DOHH2 (cell line): ENCODE measurements at regions not wholly inside any gene's neighbourhood (a gene's known extent, or its start where the extent isn't known, plus 50 kb on each side); places are given as distances from the start of the nearest gene placed in this dataset.
A peak's percentile ranks its signal among the peaks of the same experiment; 100 is the strongest.

Experiments
- H3F3A ChIP-seq: fragments of 200-600 bp; sonication (generic), shearing (Covaris generic); 2 replicates; pipeline ENCODE4 v1.6.0; 2016; ENCODE audit warnings: antibody characterized with exemption, mild to moderate bottlenecking; ENCODE audit not compliant: control insufficient read depth, insufficient read depth
- H3K27ac ChIP-seq: fragments of 200-600 bp; sonication (generic); 2 replicates; pipeline ENCODE4 v1.5.1; 2014; ENCODE audit warnings: low read depth, mild to moderate bottlenecking, low read length, moderate library complexity
- H3K27me3 ChIP-seq: fragments of 200-600 bp; sonication (generic); 2 replicates; pipeline ENCODE4 v1.6.1; 2014; ENCODE audit warnings: mild to moderate bottlenecking, low read length, mixed read lengths; ENCODE audit not compliant: control insufficient read depth
- H3K36me3 ChIP-seq: fragments of 200-600 bp; sonication (generic); 2 replicates; pipeline ENCODE4 v1.6.1; 2014; ENCODE audit warnings: mild to moderate bottlenecking, low read length, moderate library complexity, mixed read lengths; ENCODE audit not compliant: control insufficient read depth
- H3K4me1 ChIP-seq: fragments of 200-600 bp; sonication (generic); 2 replicates; pipeline ENCODE4 v1.6.1; 2014; ENCODE audit warnings: mild to moderate bottlenecking, low read length, mixed read lengths; ENCODE audit not compliant: control insufficient read depth
- H3K4me2 ChIP-seq: fragments of 200-600 bp; sonication (generic); 2 replicates; pipeline ENCODE4 v1.6.0; 2014; ENCODE audit warnings: mild to moderate bottlenecking, low read length, moderate library complexity
- H3K4me3 ChIP-seq: fragments of 200-600 bp; sonication (generic); 2 replicates; pipeline ENCODE4 v1.5.1; 2014; ENCODE audit warnings: mild to moderate bottlenecking, low read length, mixed read lengths
- H3K79me2 ChIP-seq: fragments of 200-600 bp; sonication (generic); 2 replicates; pipeline ENCODE4 v1.6.1; 2014; ENCODE audit warnings: mild to moderate bottlenecking, low read length, mixed read lengths; ENCODE audit not compliant: control insufficient read depth
- H3K9me2 ChIP-seq: fragments of 200-600 bp; sonication (generic); replicated peaks from 2 replicates; pipeline ENCODE4 v1.6.1; 2014; ENCODE audit warnings: mild to moderate bottlenecking, low read length, mixed read lengths; ENCODE audit not compliant: control insufficient read depth
- H3K9me3 ChIP-seq: fragments of 200-600 bp; sonication (generic); 2 replicates; pipeline ENCODE4 v1.6.1; 2014; ENCODE audit warnings: antibody characterized with exemption, low read length, mixed read lengths; ENCODE audit not compliant: control insufficient read depth, insufficient read depth
- H4K20me1 ChIP-seq: fragments of 200-600 bp; sonication (generic); 2 replicates; pipeline ENCODE4 v1.6.0; 2014; ENCODE audit warnings: low read depth, mild to moderate bottlenecking, antibody characterized with exemption, low read length, moderate library complexity; ENCODE audit not compliant: control insufficient read depth, insufficient read depth
- CTCF ChIP-seq: fragments of 200-600 bp; sonication (generic); IDR thresholded peaks from one replicate; pipeline ENCODE4 v1.5.1; 2014; ENCODE audit warnings: antibody characterized with exemption, mild to moderate bottlenecking, low read depth, low read length; ENCODE audit not compliant: poor library complexity, severe bottlenecking
- EZH2phosphoT487 ChIP-seq: fragments of 200-600 bp; sonication (generic); IDR thresholded peaks from 2 replicates; pipeline ENCODE4 v1.6.1; 2017; ENCODE audit warnings: borderline replicate concordance, mild to moderate bottlenecking, antibody characterized with exemption, low read length, moderate library complexity, mixed read lengths

GRCh38 chr12:116675339-116676107 lies 62.3 kb downstream of the SPRING1 start:
- no peak overlapping the region for H3K4me2 ChIP-seq
- H3K4me3 ChIP-seq = no peak overlapping the region
- peaks cover 4% of the 10 kb centered on the region for H3F3A ChIP-seq
- H3K9me3 ChIP-seq = no peaks in the 10 kb centered on the region
- peaks cover 21% of the 10 kb centered on the region for H3K27me3 ChIP-seq
- H3K9me2 ChIP-seq = no peaks in the 10 kb centered on the region
- H3K4me1 ChIP-seq = peaks cover 39% of the 10 kb centered on the region
- H3K79me2 ChIP-seq = no peaks in the 10 kb centered on the region
- no peak overlapping the region for H3K27ac ChIP-seq
- H4K20me1 ChIP-seq = no peaks in the 10 kb centered on the region
- H3K36me3 ChIP-seq = no peaks in the 10 kb centered on the region
- TF ChIP-seq EZH2phosphoT487 (no peak), CTCF (no peak)

GRCh38 chr12:116674643-116675183 lies 63.2 kb downstream of the SPRING1 start:
- Histone ChIP-seq H3K4me2 (no peak overlapping the region), H3K4me3 (no peak overlapping the region), H3K9me2 (no peaks in the 10 kb centered on the region), H3K9me3 (no peaks in the 10 kb centered on the region), H3F3A (peaks cover 4% of the 10 kb centered on the region), H3K79me2 (no peaks in the 10 kb centered on the region), H3K4me1 (peaks cover 39% of the 10 kb centered on the region), H3K27me3 (peaks cover 20% of the 10 kb centered on the region), H3K36me3 (no peaks in the 10 kb centered on the region), H4K20me1 (no peaks in the 10 kb centered on the region), H3K27ac (no peak overlapping the region)
- no peak for TF ChIP-seq EZH2phosphoT487

- H3K4me1 ChIP-seq = peaks cover 39% of the 10 kb centered on the region
- H3F3A ChIP-seq = peaks cover 4% of the 10 kb centered on the region
- peak overlapping the region; percentile 38 for H3K4me3 ChIP-seq
- no peak for TF ChIP-seq EZH2phosphoT487
- peak; percentile 73 for TF ChIP-seq CTCF
- H3K36me3 ChIP-seq = no peaks in the 10 kb centered on the region
- no peaks in the 10 kb centered on the region for H3K9me2 ChIP-seq
- peaks cover 23% of the 10 kb centered on the region for H3K27me3 ChIP-seq
- H3K79me2 ChIP-seq = no peaks in the 10 kb centered on the region
- no peak overlapping the region for H3K27ac ChIP-seq
- no peaks in the 10 kb centered on the region for H3K9me3 ChIP-seq
- H3K4me2 ChIP-seq = peak overlapping the region; percentile 53
- no peaks in the 10 kb centered on the region for H4K20me1 ChIP-seq
These were observed 64.2 kb downstream of the SPRING1 start for GRCh38 chr12:116673681-116674111.
